OCI-LY3 (cell line): ENCODE measurements at regions not wholly inside any gene's neighbourhood (a gene's known extent, or its start where the extent isn't known, plus 50 kb on each side); places are given as distances from the start of the nearest gene placed in this dataset.

Experiments
- H2AFZ ChIP-seq: fragments of 200-600, 300-600 bp; shearing (Covaris generic); 2 replicates; pipeline ENCODE4 v1.6.0; 2014; ENCODE audit warnings: antibody characterized with exemption, low read depth, low read length
- H3K27ac ChIP-seq: fragments of 200-600, 300-600 bp; sonication (generic); 2 replicates; pipeline ENCODE4 v1.5.1; 2014; ENCODE audit warnings: mild to moderate bottlenecking, low read length, moderate library complexity, mixed read lengths
- H3K27me3 ChIP-seq: fragments of 200-600, 300-600 bp; sonication (generic); 2 replicates; pipeline ENCODE4 v1.6.1; 2014; ENCODE audit warnings: low read depth, low read length, mixed read lengths
- H3K36me3 ChIP-seq: fragments of 200-600, 300-600 bp; sonication (generic); replicated peaks from 2 replicates; pipeline ENCODE3; 2014; ENCODE audit warnings: low read depth, low read length, mixed read lengths
- H3K4me1 ChIP-seq: fragments of 300-600, 200-600 bp; sonication (generic); 2 replicates; pipeline ENCODE4 v1.6.1; 2014; ENCODE audit warnings: low read length, mixed read lengths
- H3K4me2 ChIP-seq: fragments of 200-600, 300-600 bp; sonication (generic); 2 replicates; pipeline ENCODE4 v1.6.1; 2014; ENCODE audit warnings: low read length, mixed read lengths
- H3K4me3 ChIP-seq: fragments of 300-600, 200-600 bp; sonication (generic); 2 replicates; pipeline ENCODE4 v1.5.1; 2014; ENCODE audit warnings: antibody characterized with exemption, mild to moderate bottlenecking, low read length, moderate library complexity
- H3K79me2 ChIP-seq: fragments of 300-600, 200-600 bp; shearing (Covaris generic); 2 replicates; pipeline ENCODE4 v1.6.1; 2014; ENCODE audit warnings: mild to moderate bottlenecking, low read length, mixed read lengths
- H3K9ac ChIP-seq: fragments of 300-600, 200-600 bp; shearing (Covaris generic); 2 replicates; pipeline ENCODE4 v1.6.0; 2014; ENCODE audit warnings: mild to moderate bottlenecking, low read length, moderate library complexity
- H3K9me3 ChIP-seq: fragments of 200-600, 300-600 bp; shearing (Covaris generic); 2 replicates; pipeline ENCODE4 v1.6.1; 2014; ENCODE audit warnings: low read length, mixed read lengths; ENCODE audit not compliant: insufficient read depth
- H4K20me1 ChIP-seq: fragments of 200-600, 300-600 bp; sonication (generic); 2 replicates; pipeline ENCODE4 v1.6.1; 2016; ENCODE audit warnings: low read length, mixed read lengths; ENCODE audit not compliant: insufficient read depth
- EZH2phosphoT487 ChIP-seq: fragments of 200-600 bp; shearing (Covaris generic); IDR thresholded peaks from 2 replicates; pipeline ENCODE4 v1.6.1; 2018; ENCODE audit warnings: antibody characterized with exemption, mixed run types, low read depth
- TF ChIP-seq, protein P1 (sequence below): fragments of 200-600, 300-600 bp; sonication (generic); IDR thresholded peaks from 2 replicates; pipeline ENCODE4 v1.5.1; 2014; ENCODE audit warnings: antibody characterized with exemption, low read length, low read depth

DNA sequence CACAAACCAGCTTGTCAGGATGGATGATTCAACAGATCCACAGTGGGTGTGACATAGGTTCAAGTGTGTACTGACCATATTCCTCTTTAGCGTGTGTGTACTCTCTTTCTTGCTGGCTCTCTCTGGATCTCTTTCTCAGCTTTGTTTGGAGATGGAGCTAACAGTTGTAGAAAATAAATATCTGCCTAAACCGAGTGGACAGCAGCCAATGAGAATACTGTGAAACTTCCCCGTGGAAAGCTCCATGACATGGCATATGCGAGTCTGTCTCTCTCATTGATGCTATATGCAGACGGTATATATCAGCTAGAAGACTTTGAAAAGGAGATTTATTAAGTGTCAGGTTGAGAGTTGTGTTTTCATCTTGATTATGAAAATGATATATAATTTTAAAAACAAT is 406.5 kb upstream of the SUCLG2 start:
- Histone ChIP-seq H3K4me1 (no peaks in the 10 kb centered on the region), H4K20me1 (no peaks in the 10 kb centered on the region), H2AFZ (no peak overlapping the region), H3K4me3 (no peak overlapping the region), H3K27ac (no peak overlapping the region), H3K27me3 (no peaks in the 10 kb centered on the region), H3K79me2 (no peaks in the 10 kb centered on the region), H3K36me3 (no peaks in the 10 kb centered on the region), H3K4me2 (no peak overlapping the region), H3K9me3 (no peaks in the 10 kb centered on the region), H3K9ac (no peak overlapping the region)
- no peak for TF ChIP-seq EZH2phosphoT487
- TF ChIP-seq, protein P1, sequence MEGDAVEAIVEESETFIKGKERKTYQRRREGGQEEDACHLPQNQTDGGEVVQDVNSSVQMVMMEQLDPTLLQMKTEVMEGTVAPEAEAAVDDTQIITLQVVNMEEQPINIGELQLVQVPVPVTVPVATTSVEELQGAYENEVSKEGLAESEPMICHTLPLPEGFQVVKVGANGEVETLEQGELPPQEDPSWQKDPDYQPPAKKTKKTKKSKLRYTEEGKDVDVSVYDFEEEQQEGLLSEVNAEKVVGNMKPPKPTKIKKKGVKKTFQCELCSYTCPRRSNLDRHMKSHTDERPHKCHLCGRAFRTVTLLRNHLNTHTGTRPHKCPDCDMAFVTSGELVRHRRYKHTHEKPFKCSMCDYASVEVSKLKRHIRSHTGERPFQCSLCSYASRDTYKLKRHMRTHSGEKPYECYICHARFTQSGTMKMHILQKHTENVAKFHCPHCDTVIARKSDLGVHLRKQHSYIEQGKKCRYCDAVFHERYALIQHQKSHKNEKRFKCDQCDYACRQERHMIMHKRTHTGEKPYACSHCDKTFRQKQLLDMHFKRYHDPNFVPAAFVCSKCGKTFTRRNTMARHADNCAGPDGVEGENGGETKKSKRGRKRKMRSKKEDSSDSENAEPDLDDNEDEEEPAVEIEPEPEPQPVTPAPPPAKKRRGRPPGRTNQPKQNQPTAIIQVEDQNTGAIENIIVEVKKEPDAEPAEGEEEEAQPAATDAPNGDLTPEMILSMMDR, result no peak

DNA sequence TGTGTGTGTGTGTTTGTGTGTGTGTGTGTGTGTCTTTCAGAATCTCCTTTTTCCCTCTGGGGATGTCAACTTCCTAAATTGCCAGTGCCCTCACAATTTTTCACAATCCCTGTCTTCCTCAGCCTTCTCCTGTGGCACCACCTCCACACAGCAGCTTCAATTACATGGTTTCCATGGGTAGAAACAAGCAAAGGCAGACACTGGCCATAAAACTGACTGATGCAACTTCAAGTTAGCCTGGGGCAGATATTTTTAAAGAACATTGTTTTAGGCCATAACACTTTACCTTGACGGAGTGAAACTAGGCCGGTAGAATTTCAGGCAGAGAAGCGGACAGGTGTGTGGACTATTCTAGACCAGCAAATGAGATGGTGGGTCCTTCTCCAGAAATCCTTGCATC is 405.8 kb upstream of the SUCLG2 start:
- TF ChIP-seq, protein P1, result no peak
- TF ChIP-seq EZH2phosphoT487, result no peak
- Histone ChIP-seq H3K4me2 (no peak overlapping the region), H3K4me3 (no peak overlapping the region), H3K79me2 (no peaks in the 10 kb centered on the region), H3K27ac (no peak overlapping the region), H4K20me1 (no peaks in the 10 kb centered on the region), H3K9ac (no peak overlapping the region), H3K27me3 (no peaks in the 10 kb centered on the region), H3K9me3 (no peaks in the 10 kb centered on the region), H3K4me1 (no peaks in the 10 kb centered on the region), H2AFZ (no peak overlapping the region), H3K36me3 (no peaks in the 10 kb centered on the region)

DNA sequence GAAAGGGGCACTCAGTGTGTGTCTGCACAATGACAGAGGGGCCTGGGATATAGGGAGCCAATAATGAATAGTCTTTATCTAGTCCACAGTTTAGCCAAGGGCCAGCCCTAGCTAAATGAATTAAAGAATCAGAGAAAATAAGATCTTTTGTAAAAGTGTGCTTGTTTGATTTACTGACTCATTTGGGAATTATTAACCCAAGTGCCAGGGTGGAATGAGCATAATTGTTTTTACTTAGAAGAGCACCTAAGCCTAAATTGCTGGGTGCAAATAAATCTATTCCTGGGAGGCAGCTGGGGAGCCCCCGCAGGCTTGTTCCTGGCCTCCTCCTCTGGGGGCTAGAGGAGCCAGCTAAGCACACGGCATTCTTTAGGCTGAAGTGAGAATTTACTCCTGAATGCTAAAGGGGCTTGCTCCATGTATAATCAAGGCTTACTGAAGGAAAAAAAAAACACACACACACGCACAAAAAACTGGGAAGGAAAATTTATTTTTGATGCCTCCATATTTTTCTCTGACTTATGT is 405.3 kb upstream of the SUCLG2 start:
- H3K79me2 ChIP-seq, result no peaks in the 10 kb centered on the region
- no peaks in the 10 kb centered on the region for H3K36me3 ChIP-seq
- H3K27me3 ChIP-seq, result no peaks in the 10 kb centered on the region
- H3K9me3 ChIP-seq, result no peaks in the 10 kb centered on the region
- H3K4me3 ChIP-seq, result no peak overlapping the region
- no peaks in the 10 kb centered on the region for H4K20me1 ChIP-seq
- H3K4me2 ChIP-seq, result no peak overlapping the region
- no peak for TF ChIP-seq EZH2phosphoT487
- TF ChIP-seq, protein P1, result no peak
- no peaks in the 10 kb centered on the region for H3K4me1 ChIP-seq
- H2AFZ ChIP-seq, result no peak overlapping the region
- no peak overlapping the region for H3K27ac ChIP-seq
- H3K9ac ChIP-seq, result no peak overlapping the region

DNA sequence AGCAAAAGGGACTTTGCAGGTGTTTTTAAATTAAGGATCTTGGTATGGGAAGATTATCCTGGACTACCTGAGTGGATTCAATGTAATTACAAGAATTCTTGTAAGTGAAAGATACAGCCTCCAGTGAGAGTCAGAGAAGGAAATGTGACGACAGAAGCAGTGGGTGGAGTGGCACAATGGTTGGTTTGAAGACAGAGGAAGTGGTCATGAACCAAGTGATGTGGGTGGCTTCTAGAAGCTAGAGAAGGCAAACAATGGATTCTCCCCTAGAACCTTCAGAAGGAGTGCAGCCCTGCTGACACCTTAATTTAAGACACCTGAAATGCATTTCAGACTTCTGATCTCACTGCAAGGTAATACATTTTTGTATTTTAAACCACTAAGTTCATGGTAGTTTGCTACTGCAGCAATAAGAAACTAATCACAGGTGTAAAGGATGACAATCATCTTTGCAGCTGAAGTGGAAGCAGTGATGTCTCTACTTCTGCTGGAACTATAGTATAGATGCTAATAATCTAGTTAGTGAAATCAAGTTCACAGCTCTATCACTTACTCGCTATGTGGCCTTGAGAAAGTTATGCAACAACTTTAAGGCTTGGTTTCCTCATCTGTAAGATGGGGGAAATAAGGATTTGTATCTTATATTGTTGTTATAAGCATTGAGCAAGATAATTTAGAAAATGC is 403.4 kb upstream of the SUCLG2 start:
- no peak overlapping the region for H2AFZ ChIP-seq
- no peak overlapping the region for H3K9ac ChIP-seq
- H3K4me3 ChIP-seq, result no peak overlapping the region
- H3K36me3 ChIP-seq, result no peaks in the 10 kb centered on the region
- no peaks in the 10 kb centered on the region for H3K79me2 ChIP-seq
- H3K27me3 ChIP-seq, result no peaks in the 10 kb centered on the region
- H3K4me2 ChIP-seq, result no peak overlapping the region
- no peak overlapping the region for H3K27ac ChIP-seq
- H3K9me3 ChIP-seq, result no peaks in the 10 kb centered on the region
- no peak for TF ChIP-seq EZH2phosphoT487
- TF ChIP-seq, protein P1, result no peak
- H3K4me1 ChIP-seq, result no peaks in the 10 kb centered on the region
- H4K20me1 ChIP-seq, result no peaks in the 10 kb centered on the region
